SHP77 treated with DMSO at 0.1 percent for 48 hours (cell line): ENCODE measurements at regions not wholly inside any gene's neighbourhood (a gene's known extent, or its start where the extent isn't known, plus 50 kb on each side); places are given as distances from the start of the nearest gene placed in this dataset.
"Not testable (repeated sequence)": the region's sequence is repeated elsewhere in the genome, so short reads cannot be mapped to it uniquely, and the experiment has no call there.

Experiments
- DNase-seq: peaks from one replicate; lab custom pipeline; 2025; lab: John Stamatoyannopoulos, UW

- DNase-seq: no peak
Measured at GRCh38 chr5:168128111-168128510, 163.3 kb upstream of the WWC1 start.

- no peak for DNase-seq
Measured at GRCh38 chr5:168128557-168128956, 162.9 kb upstream of the WWC1 start.

DNA sequence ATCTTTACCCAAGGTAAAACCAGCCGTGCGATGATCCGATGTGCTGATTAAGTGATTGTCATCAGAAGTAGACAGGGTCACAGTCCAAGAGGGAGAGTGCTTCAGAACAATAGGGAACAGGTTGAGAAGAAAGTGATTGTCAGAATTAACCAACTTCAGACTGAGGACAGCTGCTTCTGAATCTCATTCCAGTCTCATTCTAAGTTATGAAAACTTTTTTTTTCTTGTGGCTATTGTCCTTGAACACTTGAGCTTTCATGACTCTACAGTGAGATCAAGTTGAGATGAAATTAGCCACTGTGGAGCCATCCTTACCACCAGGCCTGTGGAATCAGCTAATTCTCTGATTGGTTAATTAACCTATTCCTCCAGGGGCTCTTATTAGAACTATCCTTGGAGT, 159.9 kb upstream of the WWC1 start:
- DNase-seq: no peak

DNA sequence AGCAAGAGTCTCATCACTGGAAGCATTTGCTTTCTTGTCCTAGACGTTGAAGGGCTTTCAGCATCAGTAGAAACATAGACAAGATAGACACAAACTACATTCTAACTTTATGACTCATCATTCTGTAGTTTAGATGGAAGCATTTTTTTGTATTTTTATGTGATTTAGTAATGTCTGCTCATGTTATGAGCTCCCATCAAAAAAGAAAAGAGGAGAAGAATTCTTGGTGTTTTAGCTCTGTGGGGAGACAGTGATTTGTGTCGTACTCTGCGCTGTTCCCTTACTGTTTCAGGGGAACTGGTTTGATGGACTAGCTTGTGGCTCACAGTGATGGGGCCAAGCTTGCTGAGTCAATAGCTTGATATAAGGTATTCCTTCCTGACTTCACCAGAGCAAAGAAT, 159.2 kb upstream of the WWC1 start:
- DNase-seq: no peak

DNA sequence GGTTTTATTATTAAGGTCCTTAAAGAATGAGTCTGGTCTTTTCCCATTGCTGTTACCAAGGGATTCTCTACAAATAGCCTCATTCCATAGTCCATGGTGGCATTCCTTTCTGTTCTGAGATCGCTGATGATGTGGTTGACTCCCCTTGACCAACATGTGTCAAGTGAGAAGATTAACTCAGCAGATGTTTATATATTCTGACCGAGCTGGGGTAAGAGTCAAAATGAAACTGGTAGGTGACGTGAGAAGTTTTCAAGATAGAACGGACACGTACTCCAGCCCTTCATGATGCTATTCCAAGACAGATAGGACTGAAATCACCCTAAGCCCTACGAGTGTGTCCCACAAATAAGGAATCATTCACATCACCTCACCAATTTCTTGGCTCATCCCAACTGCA, 155.5 kb upstream of the WWC1 start:
- DNase-seq: no peak

GRCh38 chr5:168136340-168136739, 155.1 kb upstream of the WWC1 start:
- no peak for DNase-seq

DNA sequence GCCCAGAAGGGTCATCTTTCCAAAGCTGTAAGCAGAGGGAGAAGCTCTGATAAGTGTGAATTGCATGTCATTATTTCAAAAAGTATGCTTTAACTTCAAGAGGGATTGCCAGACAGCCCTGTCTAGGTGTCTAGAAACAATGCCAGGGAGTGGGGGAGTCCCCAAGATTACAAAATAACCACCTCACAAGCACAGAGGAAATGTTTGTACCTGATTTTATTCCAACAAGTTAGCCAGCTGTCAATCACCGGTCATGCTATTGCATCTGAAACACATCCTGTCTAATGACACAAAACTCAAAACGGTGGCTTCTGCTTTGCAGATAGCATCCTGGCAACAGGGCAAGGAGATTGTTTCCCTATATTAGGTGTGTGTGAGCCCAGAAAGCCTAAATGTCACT, 154.2 kb upstream of the WWC1 start:
- no peak for DNase-seq

- no peak for DNase-seq
Measured at GRCh38 chr5:168140241-168140640, 151.2 kb upstream of the WWC1 start.

GRCh38 chr5:168142402-168142801, 149.0 kb upstream of the WWC1 start:
- no peak for DNase-seq

DNA sequence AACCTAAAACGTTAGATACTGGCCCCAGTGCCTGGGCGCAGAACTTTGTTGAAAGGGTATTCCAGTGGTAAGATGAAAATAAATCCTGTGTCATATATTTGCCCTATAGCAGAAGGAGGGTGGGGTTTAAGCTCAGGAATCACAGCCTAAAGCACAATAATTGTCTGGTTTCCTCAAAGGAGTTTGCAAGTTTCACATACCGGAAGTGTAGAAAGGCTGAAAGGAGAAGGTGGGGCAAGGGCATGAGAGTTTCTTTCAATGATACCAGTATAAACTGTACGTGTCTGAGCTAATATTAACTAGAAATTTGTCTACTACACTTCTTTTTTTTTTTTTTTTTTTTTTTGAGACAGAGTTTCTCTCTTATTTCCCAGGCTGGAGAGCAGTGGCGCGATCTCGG, 147.9 kb upstream of the WWC1 start:
- DNase-seq: not testable (repeated sequence)

DNA sequence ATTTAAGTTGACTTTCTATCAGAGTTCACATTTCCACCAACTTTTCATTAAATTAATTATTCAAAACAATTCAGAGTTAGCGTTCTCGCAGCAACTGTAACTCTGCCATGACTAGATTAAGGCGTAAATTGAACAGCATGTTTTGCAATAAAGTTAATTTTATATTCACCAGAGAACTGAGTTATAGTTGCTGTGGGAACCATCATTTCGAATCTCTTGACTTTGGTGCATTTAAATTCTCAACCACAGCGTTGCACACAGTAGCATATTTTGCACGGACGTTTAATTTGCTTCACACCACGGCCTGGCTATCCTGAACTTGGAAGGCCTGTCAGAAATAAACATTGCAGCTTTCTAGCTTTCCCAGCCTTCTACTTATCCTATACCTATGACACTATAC, 144.3 kb upstream of the WWC1 start:
- DNase-seq: no peak

DNA sequence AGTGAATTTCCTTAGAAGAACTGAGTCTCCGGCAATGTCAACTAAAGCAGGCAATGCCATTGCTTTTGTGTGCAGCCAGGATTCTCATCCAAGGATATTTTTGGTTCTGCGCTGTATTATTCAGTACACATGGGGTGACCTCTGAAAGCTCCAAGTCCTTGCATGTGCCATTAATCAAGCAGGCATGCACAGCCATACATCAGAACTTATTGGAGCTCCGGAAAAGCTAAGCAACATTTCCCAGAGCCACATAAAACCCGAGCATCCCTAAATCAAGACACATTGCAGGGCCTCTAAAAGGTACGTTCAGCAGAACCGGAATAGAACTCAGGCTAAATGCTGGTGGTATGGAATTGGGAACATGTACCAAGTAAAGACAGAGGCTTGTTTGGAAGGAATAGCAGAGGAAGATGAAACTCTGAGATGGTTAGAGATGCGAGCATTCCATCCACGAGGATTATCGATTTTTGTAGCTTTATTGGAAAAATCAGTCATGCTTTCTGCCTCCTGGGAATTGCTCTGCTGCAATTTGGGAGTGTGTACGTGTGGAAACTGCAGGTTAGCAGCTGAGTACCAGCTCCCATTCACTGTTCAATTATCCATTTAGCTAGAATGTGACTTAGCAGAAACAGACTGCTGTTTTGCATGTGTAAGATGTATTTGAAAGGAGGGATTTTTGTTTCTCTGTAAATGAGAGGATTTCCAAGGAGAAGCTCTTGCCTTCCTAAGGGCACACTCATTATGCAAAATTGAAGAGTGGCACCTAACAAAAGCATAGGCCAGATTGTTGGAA, 143.7 kb upstream of the WWC1 start:
- DNase-seq: no peak

DNA sequence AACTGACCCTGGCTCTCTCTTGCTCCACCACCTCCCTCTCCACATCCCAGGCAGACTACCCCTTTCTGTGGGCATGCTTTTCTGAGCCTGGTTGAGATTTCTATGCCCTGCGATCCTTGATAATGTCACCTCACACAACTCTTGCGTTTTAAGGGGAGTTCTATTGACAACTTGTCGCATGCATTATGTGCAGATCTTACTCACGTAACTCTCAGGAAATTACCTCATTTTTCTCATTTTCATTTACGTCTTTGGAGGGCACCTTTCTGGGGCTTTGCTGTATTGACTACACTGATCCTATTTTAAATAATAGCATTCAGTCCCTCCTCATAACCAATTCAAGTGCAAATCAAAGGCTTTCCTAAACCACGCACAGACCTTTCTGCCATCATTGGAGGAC, 140.4 kb upstream of the WWC1 start:
- no peak for DNase-seq

- no peak for DNase-seq
Measured at GRCh38 chr5:168152660-168153059, 138.8 kb upstream of the WWC1 start.

GRCh38 chr5:168153263-168153875, 138.1 kb upstream of the WWC1 start:
- no peak for DNase-seq

DNA sequence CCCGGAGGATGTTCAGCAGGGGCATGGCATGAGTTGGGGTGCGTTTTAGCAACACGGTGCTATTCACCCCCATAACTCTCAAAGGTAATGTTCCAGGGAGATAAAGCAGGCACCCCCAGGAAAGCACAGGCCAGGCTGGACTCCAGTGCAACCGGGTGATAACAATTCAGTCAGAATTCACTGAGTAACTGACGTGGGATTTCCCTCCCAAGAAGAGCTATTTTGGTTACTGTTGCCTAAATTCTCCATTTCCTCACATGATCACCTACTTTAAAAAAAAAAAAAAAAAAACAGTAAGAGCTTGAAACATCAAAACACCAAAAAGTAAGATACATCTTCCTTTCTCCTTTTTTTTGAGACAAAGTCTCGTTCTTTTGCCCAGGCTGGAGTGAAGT, 137.6 kb upstream of the WWC1 start:
- no peak for DNase-seq

DNA sequence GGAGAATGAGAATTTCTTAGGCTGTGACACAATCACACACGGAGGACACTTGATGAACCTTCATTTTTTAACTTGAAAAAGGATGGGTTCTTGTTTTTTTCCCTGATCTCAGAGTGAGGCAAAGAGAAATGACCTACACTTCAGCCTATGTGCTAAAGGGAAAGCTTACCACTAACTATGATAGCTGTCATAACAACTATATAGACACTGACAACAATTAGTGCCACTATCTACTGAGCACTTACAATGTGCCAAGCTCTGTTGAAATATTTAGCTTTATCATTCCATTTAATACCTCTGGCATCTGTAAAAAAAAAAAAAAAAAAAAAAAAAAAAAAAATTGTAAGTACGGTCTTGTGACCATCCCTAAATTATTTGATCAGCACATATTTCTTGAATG, 135.9 kb upstream of the WWC1 start:
- no peak for DNase-seq

GRCh38 chr5:168156170-168156569, 135.3 kb upstream of the WWC1 start:
- no peak for DNase-seq

GRCh38 chr5:168157141-168157540, 134.3 kb upstream of the WWC1 start:
- DNase-seq: no peak

GRCh38 chr5:168159425-168159824, 132.0 kb upstream of the WWC1 start:
- no peak for DNase-seq

DNA sequence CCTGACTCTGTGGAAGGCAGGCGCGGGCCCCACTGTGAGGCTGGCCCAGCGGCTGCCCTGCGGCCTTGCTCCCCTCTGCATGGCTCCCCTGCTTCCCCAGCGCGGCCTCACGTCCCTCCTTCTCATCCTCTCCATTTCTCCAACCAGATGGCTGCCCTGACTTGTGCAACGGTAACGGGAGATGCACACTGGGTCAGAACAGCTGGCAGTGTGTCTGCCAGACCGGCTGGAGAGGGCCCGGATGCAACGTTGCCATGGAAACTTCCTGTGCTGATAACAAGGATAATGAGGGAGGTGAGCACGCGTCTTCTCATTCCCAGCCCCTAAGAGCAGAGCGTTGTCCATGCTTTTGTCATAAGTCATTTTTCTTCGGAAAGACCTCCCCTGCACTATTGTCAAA, 129.0 kb upstream of the WWC1 start:
- no peak for DNase-seq

DNA sequence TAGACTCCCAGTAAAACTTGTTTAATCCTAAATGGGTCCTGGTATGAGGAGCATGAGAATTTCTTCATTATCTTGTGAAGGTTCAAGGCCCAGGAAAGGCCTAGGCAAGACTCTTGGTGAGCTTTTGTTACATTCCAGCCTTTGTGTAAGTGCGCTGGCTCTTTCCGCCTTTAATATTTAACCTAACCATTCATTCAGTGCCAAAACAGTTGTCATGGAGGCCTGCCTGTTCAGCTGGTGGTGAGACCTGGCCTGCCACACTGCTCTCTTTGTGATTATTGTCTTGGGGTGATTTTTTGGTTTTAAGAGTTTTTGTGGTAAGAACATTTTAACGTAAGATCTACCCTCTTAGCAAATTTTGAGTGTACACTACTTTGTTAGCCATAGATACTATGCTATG, 127.5 kb upstream of the WWC1 start:
- DNase-seq: no peak

DNA sequence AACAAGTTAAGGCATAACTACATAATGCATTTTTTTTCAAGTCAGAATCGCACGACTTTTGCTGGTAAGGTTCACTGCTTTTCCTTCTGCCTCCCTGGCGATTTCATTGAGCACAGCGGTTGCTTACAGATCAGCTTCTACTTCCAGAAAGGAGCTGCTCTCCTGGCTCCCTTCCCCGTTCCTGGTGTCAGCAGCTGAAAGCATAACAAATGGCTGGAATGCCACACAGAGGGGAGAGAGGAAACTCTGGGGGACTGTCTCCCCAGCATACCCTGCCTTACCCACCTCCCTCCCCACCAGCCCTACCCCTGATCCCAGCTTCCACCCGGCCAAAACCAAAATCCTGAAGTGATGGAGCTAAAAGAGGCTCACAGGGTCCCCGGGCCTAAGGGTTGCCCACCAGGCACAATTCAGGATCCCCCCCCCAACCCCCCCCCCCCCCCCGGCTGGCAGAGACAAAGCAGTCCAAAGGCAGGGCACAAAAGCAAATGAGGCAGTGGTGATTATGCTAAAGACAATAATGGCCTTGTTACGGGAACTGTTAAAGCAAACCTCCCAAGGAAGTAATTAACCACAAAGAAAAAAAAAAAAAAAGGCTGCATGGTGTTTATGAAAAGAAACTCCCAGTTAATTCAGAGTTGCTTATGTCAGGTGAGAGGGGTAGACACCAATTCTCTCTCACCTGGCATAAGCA, 126.1 kb upstream of the WWC1 start:
- DNase-seq: no peak
